Endothelial cell of umbilical vein (primary cell): ENCODE measurements at regions not wholly inside any gene's neighbourhood (a gene's known extent, or its start where the extent isn't known, plus 50 kb on each side); places are given as distances from the start of the nearest gene placed in this dataset.

Experiments
- CTCF ChIP-seq, 2 donors: IDR thresholded peaks; 1 replicate in 1 of 2; 2 replicates in 1 of 2; pipeline ENCODE4 v1.5.1; 2011; ENCODE audit warnings: low read length in 2 of 2, mild to moderate bottlenecking in 2 of 2, moderate library complexity in 2 of 2, control low read depth in 1 of 2, inconsistent platforms in 1 of 2, low read depth in 1 of 2; ENCODE audit not compliant: insufficient read depth in 1 of 2; ENCODE audit errors: extremely low read depth in 1 of 2
- EZH2 ChIP-seq: IDR thresholded peaks from 2 replicates; pipeline ENCODE4 v1.6.1; 2012; ENCODE audit warnings: borderline replicate concordance, low read depth, mild to moderate bottlenecking, moderate library complexity, low read length, inconsistent platforms; ENCODE audit not compliant: severe bottlenecking
- GATA2 ChIP-seq: IDR thresholded peaks from 2 replicates; pipeline ENCODE4 v1.7.0; 2011; ENCODE audit warnings: low read depth, mild to moderate bottlenecking, moderate library complexity, mixed read lengths, low read length; ENCODE audit not compliant: insufficient read length, insufficient read depth
- JUN ChIP-seq: IDR thresholded peaks from 2 replicates; pipeline ENCODE4 v1.6.1; 2011; ENCODE audit warnings: borderline replicate concordance, low read depth; ENCODE audit not compliant: insufficient read length, insufficient read depth
- MAX ChIP-seq: IDR thresholded peaks from 2 replicates; pipeline ENCODE4 v1.6.1; 2011; ENCODE audit not compliant: insufficient read depth, insufficient read length
- MYC ChIP-seq: IDR thresholded peaks from one replicate; pipeline ENCODE4 v1.6.1; 2011; ENCODE audit warnings: mild to moderate bottlenecking, low read depth, low read length
- POLR2A ChIP-seq: IDR thresholded peaks from 2 replicates; pipeline ENCODE4 v1.6.1; 2012; ENCODE audit warnings: low read depth, mild to moderate bottlenecking, control low read depth, low read length
- POLR2AphosphoS5 ChIP-seq: IDR thresholded peaks from 2 replicates; pipeline ENCODE4 v1.6.1; 2012; ENCODE audit warnings: low read depth, mild to moderate bottlenecking, control low read depth, low read length, moderate library complexity; ENCODE audit not compliant: insufficient read depth

DNA sequence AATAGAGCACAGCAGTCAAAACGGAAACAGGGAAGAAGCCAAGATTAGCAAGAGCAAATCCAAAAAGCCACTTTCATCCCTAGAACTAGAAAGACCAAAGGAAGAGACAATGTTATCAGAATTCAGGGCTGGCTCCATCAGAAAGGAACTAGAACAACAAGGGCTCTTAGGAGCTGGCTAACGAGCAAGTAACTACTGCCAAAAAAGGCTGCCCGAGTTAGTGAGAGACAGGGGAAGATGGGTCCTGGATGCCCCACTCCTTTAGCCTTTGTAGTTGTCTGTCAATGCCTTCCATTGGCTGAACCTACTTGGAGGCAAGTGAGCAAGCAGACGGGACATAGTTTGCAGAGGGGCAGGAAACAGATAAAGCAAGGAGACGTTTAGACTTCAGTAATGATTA is 240.4 kb downstream of the KLF12 start:
- TF ChIP-seq CTCF (IDR thresholded peaks at IDR 0.05; ENCODE audit: extremely low read depth in 1 of 2, insufficient read depth in 1 of 2, low read depth in 1 of 2, low read length in 2 of 2), result no peak
- TF ChIP-seq MYC, result no peak
- no peak for TF ChIP-seq POLR2A
- no peak for TF ChIP-seq MAX
- TF ChIP-seq EZH2, result no peak
- no peak for TF ChIP-seq POLR2AphosphoS5
- TF ChIP-seq JUN, result no peak
- TF ChIP-seq GATA2, result no peak
